B cell (primary cell): ENCODE measurements at regions not wholly inside any gene's neighbourhood (a gene's known extent, or its start where the extent isn't known, plus 50 kb on each side); places are given as distances from the start of the nearest gene placed in this dataset.
"Not testable (repeated sequence)": the region's sequence is repeated elsewhere in the genome, so short reads cannot be mapped to it uniquely, and the experiment has no call there.

Source experiments
- CTCF ChIP-seq: fragments of 200-600 bp; IDR thresholded peaks from one replicate; pipeline ENCODE4 v1.8.0; 2022; ENCODE audit warnings: antibody characterized with exemption, mild to moderate bottlenecking
- EZH2 ChIP-seq: IDR thresholded peaks from 2 replicates; pipeline ENCODE4 v1.6.1; 2012; ENCODE audit warnings: borderline replicate concordance, low read depth, mild to moderate bottlenecking, moderate library complexity, low read length; ENCODE audit not compliant: insufficient read depth, poor library complexity, severe bottlenecking

GRCh38 chr6:115054242-115054641 lies 711.4 kb upstream of the HS3ST5 start:
- not testable (repeated sequence) for TF ChIP-seq CTCF, EZH2
